ENCODE measurements at regions not wholly inside any gene's neighbourhood (a gene's known extent, or its start where the extent isn't known, plus 50 kb on each side); places are given as distances from the start of the nearest gene placed in this dataset.

- no peak for TF ChIP-seq POLR2A (IDR thresholded peaks at IDR 0.05; ENCODE audit: low read length)
- no peak for TF ChIP-seq GATA1 (IDR thresholded peaks at IDR 0.05; ENCODE audit: low read depth, low read length)
Observed at GRCh38 chr4:89488736-89489135, 181.1 kb upstream of the GPRIN3 start.

All from erythroblast (primary cell).